ENCODE measurements at regions not wholly inside any gene's neighbourhood (a gene's known extent, or its start where the extent isn't known, plus 50 kb on each side); places are given as distances from the start of the nearest gene placed in this dataset.

- Histone ChIP-seq H4K91ac (ENCODE audit: low read length) (no peak overlapping the region), H3K36me3 (ENCODE audit: control insufficient read depth in 1 of 2, insufficient read depth in 2 of 2, low read depth in 1 of 2, low read length in 2 of 2) (no peaks in the 10 kb centered on the region), H3K4me2 (ENCODE audit: low read length, poor library complexity, severe bottlenecking) (no peak overlapping the region), H3K27ac (ENCODE audit: low read length, poor library complexity, severe bottlenecking) (no peak overlapping the region), H3K18ac (ENCODE audit: low read depth in 1 of 2, low read length in 2 of 2) (no peak overlapping the region), H2AFZ (ENCODE audit: low read depth, low read length) (no peak overlapping the region), H2BK15ac (ENCODE audit: low read depth, poor library complexity, severe bottlenecking) (no peak overlapping the region), H2BK5ac (ENCODE audit: low read depth, low read length, poor library complexity, severe bottlenecking) (no peak overlapping the region), H3K23ac (ENCODE audit: low read length in 2 of 2) (no peak overlapping the region), H2BK12ac (ENCODE audit: low read length in 2 of 2) (no peak overlapping the region), H2BK120ac (ENCODE audit: low read depth, low read length) (no peak overlapping the region), H3K4me3 (ENCODE audit: insufficient read depth in 1 of 2, low read depth in 1 of 2, low read length in 2 of 2) (no peak overlapping the region), H3K14ac (ENCODE audit: low read length in 2 of 2) (peak overlapping the region in 1 of 2 experiments; percentile 55), H3K4ac (ENCODE audit: low read depth in 1 of 2, low read length in 2 of 2) (no peak overlapping the region), H3K9me3 (ENCODE audit: control insufficient read depth, low read length) (no peaks in the 10 kb centered on the region), H3K27me3 (ENCODE audit: control insufficient read depth in 1 of 2, insufficient read depth in 1 of 2, low read length in 2 of 2) (no peaks in the 10 kb centered on the region), H3K9ac (ENCODE audit: low read length) (no peak overlapping the region), H3K79me1 (replicated peaks; ENCODE audit: low read length, poor library complexity, severe bottlenecking) (no peaks in the 10 kb centered on the region), H2AK5ac (ENCODE audit: low read length, severe bottlenecking) (no peak overlapping the region), H3K4me1 (ENCODE audit: control insufficient read depth, insufficient read depth, low read depth, low read length) (no peaks in the 10 kb centered on the region), H4K8ac (ENCODE audit: low read length) (no peak overlapping the region)
- 44% methylated on average over 2 of the region's 2 CpGs for WGBS
- no peak for DNase-seq
These were observed 1129.4 kb upstream of the LRRTM3 start for GRCh38 chr10:65796472-65796871.

GRCh38 chr10:65798133-65798532 lies 1127.7 kb upstream of the LRRTM3 start:
- Histone ChIP-seq H3K9ac (ENCODE audit: low read length) (no peak overlapping the region), H2AFZ (ENCODE audit: low read depth, low read length) (no peak overlapping the region), H3K4me1 (ENCODE audit: control insufficient read depth, insufficient read depth, low read depth, low read length) (no peaks in the 10 kb centered on the region), H2BK120ac (ENCODE audit: low read depth, low read length) (no peak overlapping the region), H2AK5ac (ENCODE audit: low read length, severe bottlenecking) (no peak overlapping the region), H3K4ac (ENCODE audit: low read depth in 1 of 2, low read length in 2 of 2) (no peak overlapping the region), H3K23ac (ENCODE audit: low read length in 2 of 2) (no peak overlapping the region), H3K18ac (ENCODE audit: low read depth in 1 of 2, low read length in 2 of 2) (no peak overlapping the region), H3K27ac (ENCODE audit: low read length, poor library complexity, severe bottlenecking) (no peak overlapping the region), H2BK12ac (ENCODE audit: low read length in 2 of 2) (no peak overlapping the region), H4K8ac (ENCODE audit: low read length) (no peak overlapping the region), H3K27me3 (ENCODE audit: control insufficient read depth in 1 of 2, insufficient read depth in 1 of 2, low read length in 2 of 2) (no peaks in the 10 kb centered on the region), H3K79me1 (replicated peaks; ENCODE audit: low read length, poor library complexity, severe bottlenecking) (no peaks in the 10 kb centered on the region), H2BK15ac (ENCODE audit: low read depth, poor library complexity, severe bottlenecking) (no peak overlapping the region), H4K91ac (ENCODE audit: low read length) (no peak overlapping the region), H3K14ac (ENCODE audit: low read length in 2 of 2) (no peak overlapping the region), H3K9me3 (ENCODE audit: control insufficient read depth, low read length) (no peaks in the 10 kb centered on the region), H3K4me3 (ENCODE audit: insufficient read depth in 1 of 2, low read depth in 1 of 2, low read length in 2 of 2) (no peak overlapping the region), H2BK5ac (ENCODE audit: low read depth, low read length, poor library complexity, severe bottlenecking) (no peak overlapping the region), H3K36me3 (ENCODE audit: control insufficient read depth in 1 of 2, insufficient read depth in 2 of 2, low read depth in 1 of 2, low read length in 2 of 2) (no peaks in the 10 kb centered on the region), H3K4me2 (ENCODE audit: low read length, poor library complexity, severe bottlenecking) (no peak overlapping the region)
- DNase-seq, result no peak
- WGBS, result 95% methylated on average over 3 of the region's 3 CpGs

GRCh38 chr10:65802391-65802790 lies 1123.4 kb upstream of the LRRTM3 start:
- no peak overlapping the region for H2BK12ac ChIP-seq (ENCODE audit: low read length in 2 of 2)
- no peak overlapping the region for H2AFZ ChIP-seq (ENCODE audit: low read depth, low read length)
- H3K79me1 ChIP-seq (replicated peaks; ENCODE audit: low read length, poor library complexity, severe bottlenecking), result no peaks in the 10 kb centered on the region
- H3K9ac ChIP-seq (ENCODE audit: low read length), result no peak overlapping the region
- no peak overlapping the region for H3K18ac ChIP-seq (ENCODE audit: low read depth in 1 of 2, low read length in 2 of 2)
- H2BK15ac ChIP-seq (ENCODE audit: low read depth, poor library complexity, severe bottlenecking), result no peak overlapping the region
- H3K14ac ChIP-seq (ENCODE audit: low read length in 2 of 2), result no peak overlapping the region
- H2BK120ac ChIP-seq (ENCODE audit: low read depth, low read length), result no peak overlapping the region
- H3K27ac ChIP-seq (ENCODE audit: low read length, poor library complexity, severe bottlenecking), result no peak overlapping the region
- H3K4me3 ChIP-seq (ENCODE audit: insufficient read depth in 1 of 2, low read depth in 1 of 2, low read length in 2 of 2), result no peak overlapping the region
- no peaks in the 10 kb centered on the region for H3K36me3 ChIP-seq (ENCODE audit: control insufficient read depth in 1 of 2, insufficient read depth in 2 of 2, low read depth in 1 of 2, low read length in 2 of 2)
- 95% methylated on average over 2 of the region's 2 CpGs for WGBS
- no peak overlapping the region for H3K23ac ChIP-seq (ENCODE audit: low read length in 2 of 2)
- no peak overlapping the region for H2BK5ac ChIP-seq (ENCODE audit: low read depth, low read length, poor library complexity, severe bottlenecking)
- no peak overlapping the region for H2AK5ac ChIP-seq (ENCODE audit: low read length, severe bottlenecking)
- no peak for DNase-seq
- H3K9me3 ChIP-seq (ENCODE audit: control insufficient read depth, low read length), result no peaks in the 10 kb centered on the region
- H3K4me2 ChIP-seq (ENCODE audit: low read length, poor library complexity, severe bottlenecking), result no peak overlapping the region
- H3K4me1 ChIP-seq (ENCODE audit: control insufficient read depth, insufficient read depth, low read depth, low read length), result no peaks in the 10 kb centered on the region
- H4K91ac ChIP-seq (ENCODE audit: low read length), result no peak overlapping the region
- no peak overlapping the region for H3K4ac ChIP-seq (ENCODE audit: low read depth in 1 of 2, low read length in 2 of 2)
- no peaks in the 10 kb centered on the region for H3K27me3 ChIP-seq (ENCODE audit: control insufficient read depth in 1 of 2, insufficient read depth in 1 of 2, low read length in 2 of 2)
- H4K8ac ChIP-seq (ENCODE audit: low read length), result no peak overlapping the region

GRCh38 chr10:65805511-65805910 lies 1120.3 kb upstream of the LRRTM3 start:
- Histone ChIP-seq H2BK15ac (ENCODE audit: low read depth, poor library complexity, severe bottlenecking) (no peak overlapping the region), H2BK120ac (ENCODE audit: low read depth, low read length) (no peak overlapping the region), H3K4me2 (ENCODE audit: low read length, poor library complexity, severe bottlenecking) (no peak overlapping the region), H3K14ac (ENCODE audit: low read length in 2 of 2) (no peak overlapping the region), H2AFZ (ENCODE audit: low read depth, low read length) (no peak overlapping the region), H2BK12ac (ENCODE audit: low read length in 2 of 2) (no peak overlapping the region), H2AK5ac (ENCODE audit: low read length, severe bottlenecking) (no peak overlapping the region), H3K23ac (ENCODE audit: low read length in 2 of 2) (no peak overlapping the region), H3K18ac (ENCODE audit: low read depth in 1 of 2, low read length in 2 of 2) (no peak overlapping the region), H3K36me3 (ENCODE audit: control insufficient read depth in 1 of 2, insufficient read depth in 2 of 2, low read depth in 1 of 2, low read length in 2 of 2) (no peaks in the 10 kb centered on the region), H3K27me3 (ENCODE audit: control insufficient read depth in 1 of 2, insufficient read depth in 1 of 2, low read length in 2 of 2) (no peaks in the 10 kb centered on the region), H3K4ac (ENCODE audit: low read depth in 1 of 2, low read length in 2 of 2) (no peak overlapping the region), H3K9ac (ENCODE audit: low read length) (no peak overlapping the region), H3K4me3 (ENCODE audit: insufficient read depth in 1 of 2, low read depth in 1 of 2, low read length in 2 of 2) (no peak overlapping the region), H3K27ac (ENCODE audit: low read length, poor library complexity, severe bottlenecking) (no peak overlapping the region), H3K9me3 (ENCODE audit: control insufficient read depth, low read length) (no peaks in the 10 kb centered on the region), H3K4me1 (ENCODE audit: control insufficient read depth, insufficient read depth, low read depth, low read length) (no peaks in the 10 kb centered on the region), H4K91ac (ENCODE audit: low read length) (no peak overlapping the region), H3K79me1 (replicated peaks; ENCODE audit: low read length, poor library complexity, severe bottlenecking) (no peaks in the 10 kb centered on the region), H2BK5ac (ENCODE audit: low read depth, low read length, poor library complexity, severe bottlenecking) (no peak overlapping the region), H4K8ac (ENCODE audit: low read length) (no peak overlapping the region)
- 50% methylated on average over 1 of the region's 1 CpG for WGBS
- DNase-seq, result no peak

Data from mesenchymal stem cell (in vitro differentiated cells and primary cell).